Stimulated activated naive B cell treated with anti-CD40 and anti-IgM and Interleukin-4, amounts not matched to agents 10 μg/mL and 1 μg/mL and 100 μg/mL, for 72 hours (primary cell): ENCODE measurements at regions not wholly inside any gene's neighbourhood (a gene's known extent, or its start where the extent isn't known, plus 50 kb on each side); places are given as distances from the start of the nearest gene placed in this dataset.

Source experiments
- ATAC-seq, 2 donors: fragments of 150-1000 bp; cut with Tn5 transposase; replicated peaks; 2 replicates each; pipeline ENCODE4 v1.10.0; 2021; ENCODE audit warnings: moderate library complexity in 1 of 2
- DNase-seq: peaks from one replicate; pipeline ENCODE4 v3.0.0; 2021
- H3K27ac Mint-ChIP-seq: one replicate; pipeline ENCODE4 v1.8.0; 2022; ENCODE audit warnings: mild to moderate bottlenecking, mixed read lengths
- H3K27me3 Mint-ChIP-seq, 2 donors: one replicate each; pipeline ENCODE4 v1.8.0; 2022; ENCODE audit warnings: mixed read lengths in 2 of 2
- H3K36me3 Mint-ChIP-seq, 2 donors: one replicate each; pipeline ENCODE4 v1.8.0; 2022; ENCODE audit warnings: mixed read lengths in 2 of 2, mild to moderate bottlenecking in 1 of 2
- H3K4me1 Mint-ChIP-seq, 2 donors: one replicate each; pipeline ENCODE4 v1.8.0; 2022; ENCODE audit warnings: mixed read lengths in 2 of 2, mild to moderate bottlenecking in 1 of 2
- H3K4me3 Mint-ChIP-seq, 2 donors: one replicate each; pipeline ENCODE4 v1.8.0; 2022; ENCODE audit warnings: mild to moderate bottlenecking in 2 of 2, mixed read lengths in 2 of 2, moderate library complexity in 1 of 2
- H3K9me3 Mint-ChIP-seq, 2 donors: one replicate each; pipeline ENCODE4 v1.8.0; 2022; ENCODE audit warnings: mixed read lengths in 2 of 2, mild to moderate bottlenecking in 1 of 2

DNA sequence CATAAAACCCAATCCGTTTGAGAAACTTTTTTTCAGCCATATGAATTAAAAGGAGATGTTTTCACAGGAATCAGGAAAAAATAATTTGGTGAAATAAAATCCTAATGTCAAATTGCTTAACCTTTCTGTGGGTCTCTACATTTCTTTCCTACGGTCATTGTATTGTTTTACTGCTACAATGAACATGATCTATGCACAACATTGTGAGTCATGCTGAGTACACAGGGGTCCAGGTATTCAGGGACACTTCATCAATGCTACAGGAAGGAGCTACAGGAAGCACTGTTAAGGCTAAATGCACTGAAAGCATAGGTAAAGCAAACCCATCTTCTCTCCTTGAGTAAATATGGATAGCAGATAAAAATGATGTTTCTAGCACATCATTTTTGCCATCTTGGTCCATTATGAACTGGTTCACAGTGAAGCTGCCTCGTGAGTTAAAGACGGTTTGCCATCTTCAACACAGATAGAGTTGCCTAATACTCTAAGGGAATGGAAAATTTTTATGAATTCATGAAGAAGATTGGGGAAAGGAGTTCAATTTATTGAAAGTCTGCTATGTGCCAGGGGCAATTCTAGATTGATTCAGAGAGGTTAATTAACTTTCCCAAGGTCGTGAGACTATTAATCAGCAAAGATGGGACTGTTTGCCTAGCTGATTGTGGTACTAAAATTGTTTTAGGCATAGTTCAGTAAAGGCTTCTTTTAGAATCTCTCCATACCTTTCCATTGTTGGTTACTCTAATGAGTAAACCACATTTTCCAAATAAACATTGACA lies 85.5 kb downstream of the DIRAS2 start:
- H3K9me3 Mint-ChIP-seq = no peaks in the 10 kb centered on the region
- peaks cover 0 to 13% of the 10 kb centered on the region in 2 donors for H3K27me3 Mint-ChIP-seq
- ATAC-seq (no peak), DNase-seq (no peak)
- H3K4me3 Mint-ChIP-seq = no peak overlapping the region
- H3K4me1 Mint-ChIP-seq = no peaks in the 10 kb centered on the region
- H3K36me3 Mint-ChIP-seq = no peaks in the 10 kb centered on the region
- no peak overlapping the region for H3K27ac Mint-ChIP-seq

DNA sequence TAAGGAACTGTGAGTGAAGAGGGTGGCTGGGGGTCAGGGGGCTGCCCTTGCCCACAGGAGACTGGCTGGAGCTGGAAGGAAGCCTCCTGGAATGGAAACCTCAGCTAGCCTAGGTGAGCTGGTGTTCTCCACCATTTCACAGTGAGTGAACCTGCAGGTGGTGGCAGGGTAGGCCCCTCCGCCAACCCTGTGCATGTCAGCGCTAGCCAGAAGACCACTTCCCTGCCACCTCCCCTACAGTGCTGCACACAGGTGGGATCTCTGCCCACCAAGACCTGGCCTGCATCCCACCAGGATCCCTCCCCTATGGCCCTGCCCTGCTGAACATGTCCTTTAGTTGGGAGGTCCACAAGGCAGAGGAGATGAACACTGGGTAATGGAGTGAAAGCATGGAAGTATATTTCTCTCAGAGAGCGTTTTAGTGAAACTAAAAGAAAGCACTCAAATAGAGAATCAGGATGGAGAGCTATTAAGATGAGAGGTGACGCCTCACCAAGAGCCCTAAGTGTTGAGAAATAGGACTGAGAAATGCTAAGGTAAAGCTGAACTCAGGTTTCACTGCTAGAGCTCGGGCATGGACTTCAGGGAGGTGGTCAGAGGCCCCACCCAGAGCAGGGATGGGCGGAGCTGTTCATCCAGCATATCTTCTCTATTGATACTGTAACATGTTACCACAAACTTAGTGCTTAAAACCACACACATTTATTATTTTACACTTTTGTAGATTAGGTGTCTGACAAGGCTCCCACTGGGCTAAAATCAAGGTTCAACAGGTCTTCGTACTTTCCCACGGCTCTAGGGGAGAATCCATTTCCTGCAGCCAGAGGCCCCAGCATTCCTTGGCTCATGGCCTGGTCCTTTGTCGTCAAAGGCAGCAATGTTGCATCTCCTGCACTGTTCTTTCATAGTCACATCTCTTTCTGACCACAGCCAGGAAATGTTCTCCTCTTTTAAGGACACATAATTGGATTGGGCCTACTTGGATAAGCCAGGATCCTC lies 83.2 kb downstream of the DIRAS2 start:
- H3K4me1 Mint-ChIP-seq = no peaks in the 10 kb centered on the region
- H3K36me3 Mint-ChIP-seq = no peaks in the 10 kb centered on the region
- H3K27me3 Mint-ChIP-seq = peaks cover 0 to 10% of the 10 kb centered on the region in 2 donors
- no peak for DNase-seq
- no peak for ATAC-seq
- no peak overlapping the region for H3K4me3 Mint-ChIP-seq
- H3K27ac Mint-ChIP-seq = no peak overlapping the region
- H3K9me3 Mint-ChIP-seq = no peaks in the 10 kb centered on the region
